IgD-negative memory B cell (primary cell): ENCODE measurements at regions not wholly inside any gene's neighbourhood (a gene's known extent, or its start where the extent isn't known, plus 50 kb on each side); places are given as distances from the start of the nearest gene placed in this dataset.

Source experiments
- H3K27ac Mint-ChIP-seq, 3 donors: one replicate each; pipeline ENCODE4 v1.8.0; 2020 to 2022; ENCODE audit warnings: mild to moderate bottlenecking in 3 of 3, mixed read lengths in 3 of 3, moderate library complexity in 1 of 3
- H3K27me3 Mint-ChIP-seq: one replicate; pipeline ENCODE4 v1.8.0; 2021; ENCODE audit warnings: mixed read lengths
- H3K36me3 Mint-ChIP-seq: one replicate; pipeline ENCODE4 v1.8.0; 2020; ENCODE audit warnings: mild to moderate bottlenecking, mixed read lengths
- H3K4me1 Mint-ChIP-seq, 3 donors: one replicate each; pipeline ENCODE4 v1.8.0; 2020 to 2022; ENCODE audit warnings: mixed read lengths in 3 of 3, mild to moderate bottlenecking in 1 of 3
- H3K4me3 Mint-ChIP-seq, 4 donors: one replicate each; pipeline ENCODE4 v1.8.0; 2020 to 2022; ENCODE audit warnings: mild to moderate bottlenecking in 4 of 4, mixed read lengths in 4 of 4, moderate library complexity in 3 of 4
- H3K9me3 Mint-ChIP-seq, 3 donors: one replicate each; pipeline ENCODE4 v1.8.0; 2020 to 2021; ENCODE audit warnings: mixed read lengths in 3 of 3, mild to moderate bottlenecking in 1 of 3

DNA sequence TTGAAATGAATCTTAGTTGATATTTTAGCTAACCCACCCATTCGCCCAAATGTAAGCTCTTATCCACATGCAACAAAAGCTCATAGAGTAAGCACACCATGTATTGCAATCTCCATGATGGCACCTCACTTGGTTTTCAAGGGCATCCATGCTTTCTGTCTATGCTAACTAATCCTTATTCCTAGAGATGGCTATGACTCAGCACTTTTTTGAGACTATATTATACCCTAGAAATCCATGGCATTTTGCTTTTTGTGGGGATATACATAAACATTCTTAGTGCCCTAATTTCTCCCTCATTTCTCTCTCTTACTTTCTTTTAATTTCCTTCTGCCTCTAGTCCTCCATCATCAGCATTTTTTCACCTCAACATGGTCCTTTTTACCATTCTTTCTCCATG, 168.5 kb upstream of the STT3B start:
- H3K36me3 Mint-ChIP-seq = no peaks in the 10 kb centered on the region
- no peaks in the 10 kb centered on the region for H3K27me3 Mint-ChIP-seq
- peaks cover 0 to 2% (median 0%) of the 10 kb centered on the region in 3 donors for H3K4me1 Mint-ChIP-seq
- no peak overlapping the region for H3K27ac Mint-ChIP-seq
- H3K4me3 Mint-ChIP-seq = no peak overlapping the region
- H3K9me3 Mint-ChIP-seq = no peaks in the 10 kb centered on the region

DNA sequence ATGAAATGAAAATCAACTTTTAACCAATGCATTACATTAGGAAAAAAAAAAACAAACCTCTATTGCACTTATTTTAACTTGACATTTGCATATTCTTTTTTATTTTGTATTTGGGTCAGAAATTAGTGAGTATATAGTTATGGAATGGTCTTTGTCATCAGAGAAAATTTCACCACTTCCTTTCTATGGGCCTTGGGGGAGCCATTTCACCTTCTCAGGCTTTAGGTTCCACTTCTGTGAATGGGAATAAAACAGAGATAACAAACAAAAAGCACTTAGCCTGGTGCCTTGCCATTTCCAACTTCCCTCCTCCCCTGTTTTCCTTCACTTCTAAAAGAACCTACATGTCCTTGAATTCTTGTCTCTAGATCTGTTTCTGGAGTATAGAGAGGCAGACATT, 168.0 kb upstream of the STT3B start:
- no peaks in the 10 kb centered on the region for H3K9me3 Mint-ChIP-seq
- H3K4me1 Mint-ChIP-seq = peaks cover 0 to 2% (median 0%) of the 10 kb centered on the region in 3 donors
- H3K27me3 Mint-ChIP-seq = no peaks in the 10 kb centered on the region
- H3K4me3 Mint-ChIP-seq = no peak overlapping the region
- H3K36me3 Mint-ChIP-seq = no peaks in the 10 kb centered on the region
- no peak overlapping the region for H3K27ac Mint-ChIP-seq

DNA sequence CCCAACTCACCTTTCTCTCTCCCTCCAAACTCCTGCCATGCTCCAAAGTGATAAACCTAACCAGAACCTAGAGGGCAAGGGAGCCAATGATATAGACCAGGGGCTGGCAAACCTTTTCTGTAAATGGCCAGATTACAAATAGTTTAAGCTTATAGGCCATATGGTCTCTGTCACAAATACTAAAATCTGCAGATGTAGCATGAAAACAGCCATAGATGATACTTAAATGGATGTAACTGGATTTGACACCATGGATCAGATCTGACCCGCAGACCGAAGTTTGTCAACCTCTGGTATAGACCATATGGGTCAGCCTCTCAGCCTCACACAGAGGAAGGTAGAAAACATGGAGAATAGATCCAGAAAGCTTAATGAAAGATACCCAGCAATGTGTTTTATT, 165.2 kb upstream of the STT3B start:
- H3K27me3 Mint-ChIP-seq = peaks cover 2% of the 10 kb centered on the region
- no peak overlapping the region for H3K27ac Mint-ChIP-seq

DNA sequence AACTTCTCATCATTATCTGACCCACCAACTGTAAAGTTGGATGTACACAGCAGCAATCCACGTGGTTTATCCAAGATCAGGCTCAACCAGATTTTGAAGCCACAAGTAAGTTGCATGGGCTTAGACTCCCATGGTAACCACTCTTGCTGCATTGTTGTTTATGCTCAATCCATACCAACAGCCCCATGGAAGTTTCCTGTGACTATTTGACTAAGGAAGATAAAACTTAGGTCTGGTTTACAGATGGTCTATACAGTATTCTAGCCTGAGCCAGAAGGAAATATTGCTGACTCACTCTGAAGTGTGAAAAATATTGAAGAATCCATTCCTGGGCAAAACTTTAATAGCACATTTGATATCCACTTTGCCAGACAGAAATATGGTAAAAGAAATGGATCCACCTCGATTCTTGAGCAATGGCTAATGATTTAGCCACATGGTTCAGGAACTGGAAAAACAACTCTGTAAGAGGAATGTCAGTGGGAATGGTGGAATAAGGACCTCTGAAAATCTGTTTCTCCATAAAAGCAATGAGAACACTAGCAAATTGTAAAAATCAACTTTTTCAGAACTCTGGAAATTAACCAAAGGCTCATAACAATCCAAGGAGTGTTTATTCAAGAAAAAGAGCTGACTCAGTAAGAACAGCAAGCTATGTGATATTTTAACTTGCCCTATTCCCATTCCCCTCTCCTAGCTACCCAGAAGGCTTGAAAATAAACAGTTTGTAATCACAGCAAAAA, 162.9 kb upstream of the STT3B start:
- Mint-ChIP-seq H3K4me3 (no peak overlapping the region), H3K27me3 (peaks cover 2% of the 10 kb centered on the region), H3K36me3 (no peaks in the 10 kb centered on the region), H3K4me1 (peaks cover 0 to 2% (median 0%) of the 10 kb centered on the region in 3 donors), H3K9me3 (no peaks in the 10 kb centered on the region), H3K27ac (no peak overlapping the region)

More for the DNA sequence above, 165.2 kb upstream of the STT3B start:
- Mint-ChIP-seq H3K36me3 (no peaks in the 10 kb centered on the region), H3K4me1 (peaks cover 0 to 2% (median 0%) of the 10 kb centered on the region in 3 donors), H3K4me3 (no peak overlapping the region), H3K9me3 (no peaks in the 10 kb centered on the region)

DNA sequence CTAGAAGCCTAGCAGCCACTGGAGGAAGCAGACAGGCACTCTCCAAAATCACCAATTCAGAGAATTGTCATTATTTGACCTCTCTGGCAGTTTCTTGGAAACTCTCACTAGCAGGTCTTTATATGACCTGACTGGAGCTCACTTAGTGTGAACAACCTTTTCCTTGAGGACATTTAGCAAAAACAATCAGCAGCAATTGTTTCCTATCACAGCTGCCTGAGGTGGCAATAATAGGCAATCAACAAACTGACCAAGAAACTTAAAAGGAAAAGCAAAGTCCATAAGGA, 162.4 kb upstream of the STT3B start:
- Mint-ChIP-seq H3K27ac (no peak overlapping the region), H3K4me1 (no peaks in the 10 kb centered on the region), H3K4me3 (no peak overlapping the region), H3K27me3 (peaks cover 2% of the 10 kb centered on the region), H3K9me3 (no peaks in the 10 kb centered on the region), H3K36me3 (no peaks in the 10 kb centered on the region)

DNA sequence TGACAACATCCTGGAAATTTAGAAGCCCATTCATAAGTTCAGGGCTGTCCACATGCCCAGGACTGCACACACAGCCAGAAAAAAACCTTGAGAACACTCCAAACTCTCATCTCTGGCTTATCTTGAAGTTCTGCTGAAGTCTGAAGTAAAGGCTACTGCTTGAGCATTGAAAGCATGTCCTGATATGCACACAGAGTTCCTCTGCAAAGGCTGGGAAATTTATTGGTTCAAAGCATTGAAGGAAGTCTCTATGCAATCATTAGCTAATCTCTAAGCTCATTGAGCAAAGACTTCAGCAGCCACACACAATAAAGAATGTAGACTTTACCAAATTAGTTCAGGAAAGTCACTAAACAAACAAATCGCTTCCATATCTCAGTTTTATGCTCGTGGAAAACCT, 162.0 kb upstream of the STT3B start:
- Mint-ChIP-seq H3K36me3 (no peaks in the 10 kb centered on the region), H3K4me1 (no peaks in the 10 kb centered on the region), H3K27ac (no peak overlapping the region), H3K4me3 (no peak overlapping the region), H3K9me3 (no peaks in the 10 kb centered on the region), H3K27me3 (peaks cover 2% of the 10 kb centered on the region)

DNA sequence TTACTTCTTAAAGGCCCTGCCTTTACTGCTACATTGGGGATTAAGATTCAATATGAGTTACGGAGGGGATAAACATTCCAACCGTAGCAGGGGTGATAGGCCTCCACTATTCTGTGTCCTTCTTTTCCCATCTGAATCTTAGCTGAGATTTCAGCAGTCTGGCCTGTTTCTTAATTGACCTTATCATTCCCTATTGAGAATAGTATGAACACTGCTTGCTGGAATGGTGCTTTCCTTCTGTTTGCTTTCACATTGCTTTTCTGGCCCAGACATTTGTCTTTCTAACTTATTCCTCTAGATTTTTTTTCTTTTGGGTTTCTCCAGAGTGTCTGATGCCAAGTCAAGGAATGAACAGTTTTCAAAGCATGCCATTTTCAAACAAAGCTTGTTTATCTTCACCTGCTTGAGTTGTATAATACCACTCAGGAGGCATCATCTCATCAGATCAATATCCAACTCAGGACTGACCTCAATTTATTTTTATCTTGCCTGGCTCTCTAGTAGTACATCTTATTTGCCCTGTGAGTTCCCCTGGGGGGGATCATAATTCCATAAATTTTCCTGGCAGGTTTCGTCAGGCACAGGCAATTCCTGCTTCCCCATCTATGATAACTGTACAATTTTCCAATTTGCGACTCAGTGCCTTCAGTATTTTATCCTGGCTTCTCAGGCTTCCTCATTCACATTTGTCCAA, 161.1 kb upstream of the STT3B start:
- Mint-ChIP-seq H3K4me1 (no peaks in the 10 kb centered on the region), H3K4me3 (no peak overlapping the region), H3K9me3 (no peaks in the 10 kb centered on the region), H3K36me3 (no peaks in the 10 kb centered on the region), H3K27me3 (peaks cover 2% of the 10 kb centered on the region), H3K27ac (no peak overlapping the region)

DNA sequence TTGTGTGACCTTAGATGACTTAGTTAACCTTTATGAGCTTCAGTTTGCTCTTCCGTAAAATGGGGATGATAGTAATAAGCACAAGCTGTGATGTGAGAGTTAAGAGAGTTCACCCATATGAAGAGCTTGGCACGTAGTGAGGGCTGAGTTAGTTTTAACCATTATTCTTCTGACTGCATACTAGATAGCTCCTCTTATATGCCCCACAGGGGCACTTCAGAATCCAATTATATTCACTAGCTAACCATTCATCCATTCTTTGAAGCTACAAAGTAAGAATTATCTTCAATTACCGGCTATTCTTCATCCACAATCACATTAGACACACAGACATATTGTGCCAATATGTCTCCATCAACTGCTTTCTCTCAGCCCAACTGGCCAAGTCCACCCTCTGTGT, 159.0 kb upstream of the STT3B start:
- Mint-ChIP-seq H3K27me3 (peaks cover 2% of the 10 kb centered on the region), H3K36me3 (no peaks in the 10 kb centered on the region), H3K4me1 (peaks cover 0 to 3% (median 0%) of the 10 kb centered on the region in 3 donors), H3K27ac (no peak overlapping the region), H3K4me3 (no peak overlapping the region), H3K9me3 (no peaks in the 10 kb centered on the region)

DNA sequence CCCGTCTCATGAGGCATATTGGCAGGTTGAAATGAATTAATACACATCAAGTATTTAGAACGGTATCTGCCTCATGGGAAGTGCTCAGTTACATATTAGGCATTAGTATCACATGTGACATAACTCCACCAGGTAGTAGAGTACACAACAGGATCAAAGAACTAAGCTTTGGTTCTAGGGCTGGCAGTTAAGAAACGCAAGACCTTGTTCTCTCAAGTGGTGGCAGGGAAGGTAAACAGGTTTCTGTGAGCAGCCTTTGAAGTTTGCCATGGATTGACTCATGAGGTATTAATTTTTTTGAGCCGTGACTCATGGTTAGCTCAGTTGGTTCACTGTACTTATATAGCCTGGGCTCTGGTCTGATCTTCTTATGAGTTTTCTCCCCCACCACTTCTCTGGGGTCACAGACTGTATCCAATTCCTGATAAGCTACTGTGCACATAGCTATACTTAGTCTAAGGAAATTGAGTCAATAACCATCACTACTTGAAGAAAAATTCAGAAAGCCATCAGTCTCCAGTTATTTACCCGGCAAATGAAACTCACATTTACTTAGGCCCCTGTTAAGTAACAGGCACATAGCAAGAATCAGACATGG, 155.6 kb upstream of the STT3B start:
- H3K9me3 Mint-ChIP-seq = peaks cover 0 to 1% (median 0%) of the 10 kb centered on the region in 3 donors
- H3K36me3 Mint-ChIP-seq = peaks cover 2% of the 10 kb centered on the region
- no peak overlapping the region for H3K4me3 Mint-ChIP-seq
- H3K27ac Mint-ChIP-seq = no peak overlapping the region
- H3K27me3 Mint-ChIP-seq = no peaks in the 10 kb centered on the region
- peaks cover 0 to 3% (median 0%) of the 10 kb centered on the region in 3 donors for H3K4me1 Mint-ChIP-seq

DNA sequence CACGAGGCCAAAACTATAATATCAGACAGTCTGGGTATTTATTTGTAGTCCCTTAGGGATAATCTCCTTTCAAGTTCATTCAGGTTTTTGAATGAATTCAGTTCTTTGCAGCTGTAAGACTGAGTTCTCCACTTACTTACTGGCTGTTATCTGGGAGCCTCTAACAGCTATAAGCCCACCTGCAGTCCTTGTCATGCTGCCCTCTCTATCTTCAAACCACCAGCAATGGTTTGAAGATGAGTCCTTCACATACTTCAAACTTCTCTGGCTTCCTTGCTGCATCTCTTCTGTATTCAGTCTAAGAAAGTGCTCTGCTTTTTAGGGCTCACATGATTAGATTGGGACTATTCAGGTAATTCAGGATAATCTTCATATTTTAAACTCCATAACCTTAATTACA, 154.5 kb upstream of the STT3B start:
- H3K4me1 Mint-ChIP-seq = peaks cover 0 to 3% (median 0%) of the 10 kb centered on the region in 3 donors
- H3K9me3 Mint-ChIP-seq = peaks cover 0 to 1% (median 0%) of the 10 kb centered on the region in 3 donors
- H3K36me3 Mint-ChIP-seq = peaks cover 2% of the 10 kb centered on the region
- no peaks in the 10 kb centered on the region for H3K27me3 Mint-ChIP-seq
- H3K27ac Mint-ChIP-seq = no peak overlapping the region
- no peak overlapping the region for H3K4me3 Mint-ChIP-seq

DNA sequence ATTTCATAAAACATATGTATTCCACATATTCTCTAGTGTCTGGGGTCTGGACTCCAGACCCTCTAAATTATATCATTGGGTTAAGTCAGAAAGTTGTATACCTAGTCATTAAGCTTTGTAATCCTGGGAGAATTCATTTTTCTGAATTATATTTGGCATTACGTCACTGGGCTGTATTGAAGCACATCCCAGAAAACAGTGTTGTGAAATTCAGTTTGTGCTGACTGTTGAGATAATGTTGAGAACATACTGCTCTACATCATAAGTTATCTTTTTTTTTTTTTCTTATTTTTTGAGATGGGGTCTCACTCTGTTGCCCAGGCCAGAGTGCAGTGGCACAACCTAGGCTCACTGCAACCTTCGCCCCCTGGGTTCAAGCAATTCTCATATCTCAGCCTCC, 153.1 kb upstream of the STT3B start:
- peaks cover 0 to 1% (median 0%) of the 10 kb centered on the region in 3 donors for H3K9me3 Mint-ChIP-seq
- no peaks in the 10 kb centered on the region for H3K27me3 Mint-ChIP-seq
- H3K4me3 Mint-ChIP-seq = no peak overlapping the region
- H3K36me3 Mint-ChIP-seq = peaks cover 2% of the 10 kb centered on the region
- peaks cover 0 to 3% (median 0%) of the 10 kb centered on the region in 3 donors for H3K4me1 Mint-ChIP-seq
- no peak overlapping the region for H3K27ac Mint-ChIP-seq

DNA sequence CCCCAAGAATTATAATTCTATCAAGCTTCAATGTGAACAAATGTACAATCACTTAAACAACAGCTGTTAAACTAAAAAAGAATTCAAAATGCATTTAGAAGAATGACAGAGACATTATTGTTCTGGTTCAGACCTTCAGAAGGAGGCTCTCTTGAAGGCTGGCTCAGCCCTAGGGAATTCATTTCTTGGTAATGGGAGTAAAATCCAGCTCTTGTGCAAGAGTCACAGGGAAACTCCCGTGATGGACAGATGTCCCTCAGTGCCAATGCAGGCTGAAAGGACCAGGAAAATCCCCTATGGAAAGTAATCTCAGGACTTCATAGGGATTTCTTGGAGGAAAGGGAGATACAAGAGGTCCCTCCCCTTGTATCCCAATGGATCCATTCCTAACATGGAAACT, 149.9 kb upstream of the STT3B start:
- no peak overlapping the region for H3K4me3 Mint-ChIP-seq
- no peaks in the 10 kb centered on the region for H3K4me1 Mint-ChIP-seq
- H3K36me3 Mint-ChIP-seq = peaks cover 3% of the 10 kb centered on the region
- H3K27me3 Mint-ChIP-seq = no peaks in the 10 kb centered on the region
- no peak overlapping the region for H3K27ac Mint-ChIP-seq
- H3K9me3 Mint-ChIP-seq = peaks cover 6 to 14% (median 11%) of the 10 kb centered on the region in 3 donors

DNA sequence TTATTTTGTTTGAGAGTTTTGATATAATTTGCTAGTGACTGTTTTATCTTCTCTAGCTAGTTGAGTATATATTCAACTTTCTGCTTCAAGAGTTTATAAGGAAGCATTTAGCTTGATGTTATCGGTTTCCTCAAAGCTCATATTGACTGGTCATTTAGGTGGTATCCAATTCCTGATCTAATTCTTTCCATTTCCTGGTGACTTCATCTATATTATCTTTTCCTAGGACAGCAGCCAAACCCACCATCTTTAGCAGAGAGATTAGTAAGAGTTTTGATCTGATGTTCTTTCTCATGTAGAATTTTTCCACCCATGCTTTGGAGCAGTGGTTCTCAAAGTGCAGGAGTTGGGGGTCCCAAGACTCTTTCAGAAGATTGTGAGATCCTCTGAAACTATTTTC, 148.6 kb upstream of the STT3B start:
- H3K9me3 Mint-ChIP-seq = peaks cover 6 to 14% (median 11%) of the 10 kb centered on the region in 3 donors
- H3K4me1 Mint-ChIP-seq = no peaks in the 10 kb centered on the region
- peaks cover 3% of the 10 kb centered on the region for H3K36me3 Mint-ChIP-seq
- H3K27me3 Mint-ChIP-seq = no peaks in the 10 kb centered on the region
- H3K4me3 Mint-ChIP-seq = no peak overlapping the region
- H3K27ac Mint-ChIP-seq = no peak overlapping the region

DNA sequence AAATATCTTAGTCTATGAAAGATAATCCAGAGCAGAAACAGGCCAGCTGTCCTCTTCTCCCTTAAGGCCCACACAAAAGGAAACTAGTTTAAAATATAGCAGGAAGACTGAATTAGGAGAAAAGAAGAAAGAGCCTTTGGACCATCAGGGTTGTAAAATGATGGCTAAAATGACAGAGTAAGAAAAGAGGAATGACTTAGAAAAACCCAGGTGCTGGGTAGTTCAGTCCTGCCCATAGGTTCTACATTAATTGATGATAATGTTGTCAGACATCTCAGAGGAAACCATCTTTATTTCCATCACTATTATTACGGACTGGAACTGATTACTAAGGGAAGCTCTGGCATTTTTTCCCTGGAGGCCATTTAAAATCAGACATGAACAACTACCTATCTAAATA, 142.8 kb upstream of the STT3B start:
- H3K27ac Mint-ChIP-seq = no peak overlapping the region
- H3K9me3 Mint-ChIP-seq = peaks cover 4 to 14% (median 11%) of the 10 kb centered on the region in 3 donors
- H3K27me3 Mint-ChIP-seq = peaks cover 13% of the 10 kb centered on the region
- H3K4me3 Mint-ChIP-seq = no peak overlapping the region
- peaks cover 0 to 2% (median 2%) of the 10 kb centered on the region in 3 donors for H3K4me1 Mint-ChIP-seq
- peaks cover 1% of the 10 kb centered on the region for H3K36me3 Mint-ChIP-seq

DNA sequence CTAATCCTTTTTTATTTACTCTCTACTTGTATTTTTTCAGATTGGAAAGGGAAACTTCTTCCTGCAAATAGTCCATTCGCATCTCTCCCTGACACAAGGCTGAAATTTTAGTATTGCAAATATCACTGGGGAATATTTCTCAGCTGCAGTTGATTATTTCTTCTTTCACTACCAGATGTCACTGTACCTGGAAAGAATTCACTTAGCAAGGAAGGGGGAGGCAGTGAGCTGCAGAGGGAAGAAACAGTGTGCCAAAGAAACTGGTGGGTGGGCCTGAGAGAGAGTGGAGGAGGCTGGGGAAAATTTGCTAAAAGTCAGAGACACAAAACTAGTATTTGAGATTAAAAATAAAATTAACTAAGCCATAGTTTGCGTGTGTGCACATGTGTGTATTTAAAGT, 142.3 kb upstream of the STT3B start:
- H3K27ac Mint-ChIP-seq = no peak overlapping the region
- peaks cover 4 to 14% (median 11%) of the 10 kb centered on the region in 3 donors for H3K9me3 Mint-ChIP-seq
- peaks cover 1% of the 10 kb centered on the region for H3K36me3 Mint-ChIP-seq
- peaks cover 13% of the 10 kb centered on the region for H3K27me3 Mint-ChIP-seq
- no peak overlapping the region for H3K4me3 Mint-ChIP-seq
- peaks cover 0 to 2% (median 2%) of the 10 kb centered on the region in 3 donors for H3K4me1 Mint-ChIP-seq
